ENCODE measurements at regions not wholly inside any gene's neighbourhood (a gene's known extent, or its start where the extent isn't known, plus 50 kb on each side); places are given as distances from the start of the nearest gene placed in this dataset.

GRCh38 chr14:48890333-48890732 lies 695.8 kb downstream of the RPS29 start:
- no peak for TF ChIP-seq ZFX (IDR thresholded peaks at IDR 0.05)
- TF ChIP-seq, protein P1, sequence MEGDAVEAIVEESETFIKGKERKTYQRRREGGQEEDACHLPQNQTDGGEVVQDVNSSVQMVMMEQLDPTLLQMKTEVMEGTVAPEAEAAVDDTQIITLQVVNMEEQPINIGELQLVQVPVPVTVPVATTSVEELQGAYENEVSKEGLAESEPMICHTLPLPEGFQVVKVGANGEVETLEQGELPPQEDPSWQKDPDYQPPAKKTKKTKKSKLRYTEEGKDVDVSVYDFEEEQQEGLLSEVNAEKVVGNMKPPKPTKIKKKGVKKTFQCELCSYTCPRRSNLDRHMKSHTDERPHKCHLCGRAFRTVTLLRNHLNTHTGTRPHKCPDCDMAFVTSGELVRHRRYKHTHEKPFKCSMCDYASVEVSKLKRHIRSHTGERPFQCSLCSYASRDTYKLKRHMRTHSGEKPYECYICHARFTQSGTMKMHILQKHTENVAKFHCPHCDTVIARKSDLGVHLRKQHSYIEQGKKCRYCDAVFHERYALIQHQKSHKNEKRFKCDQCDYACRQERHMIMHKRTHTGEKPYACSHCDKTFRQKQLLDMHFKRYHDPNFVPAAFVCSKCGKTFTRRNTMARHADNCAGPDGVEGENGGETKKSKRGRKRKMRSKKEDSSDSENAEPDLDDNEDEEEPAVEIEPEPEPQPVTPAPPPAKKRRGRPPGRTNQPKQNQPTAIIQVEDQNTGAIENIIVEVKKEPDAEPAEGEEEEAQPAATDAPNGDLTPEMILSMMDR (conservative IDR thresholded peaks at IDR 0.05), result no peak
- no peak overlapping the region for H3K27ac ChIP-seq

DNA sequence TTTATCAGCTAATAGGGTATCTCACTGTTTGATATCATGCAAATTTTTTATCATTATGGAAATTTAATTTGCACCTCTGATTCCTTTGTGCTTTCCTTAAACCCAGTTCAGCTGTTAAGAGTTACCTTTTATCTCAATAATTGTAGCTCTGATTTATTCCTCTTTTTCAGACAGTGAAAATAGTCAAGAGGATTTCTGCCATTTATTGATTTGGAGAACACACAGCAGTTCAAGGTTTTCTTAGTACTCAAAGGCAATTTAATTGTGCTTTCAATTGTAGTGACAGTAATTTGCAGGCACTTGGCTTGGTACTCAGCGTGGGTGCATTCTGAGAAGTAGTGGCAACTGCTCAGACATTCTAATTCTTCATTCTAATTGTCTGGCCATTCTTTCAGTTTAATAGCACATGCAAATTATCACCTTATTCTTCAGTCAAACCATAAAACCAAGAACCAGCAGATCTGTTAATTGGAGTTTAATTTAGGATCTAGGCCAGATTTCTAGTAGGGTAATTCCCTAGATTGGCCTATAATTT lies 709.3 kb downstream of the RPS29 start:
- no peak overlapping the region for H3K27ac ChIP-seq
- TF ChIP-seq, protein P1 (conservative IDR thresholded peaks at IDR 0.05), result no peak
- no peak for TF ChIP-seq ZFX (IDR thresholded peaks at IDR 0.05)

- no peak overlapping the region for H3K27ac ChIP-seq
- no peak for TF ChIP-seq ZFX (IDR thresholded peaks at IDR 0.05)
- TF ChIP-seq, protein P1 (conservative IDR thresholded peaks at IDR 0.05), result no peak
Measured at GRCh38 chr14:48874711-48875110, 711.5 kb downstream of the RPS29 start.

DNA sequence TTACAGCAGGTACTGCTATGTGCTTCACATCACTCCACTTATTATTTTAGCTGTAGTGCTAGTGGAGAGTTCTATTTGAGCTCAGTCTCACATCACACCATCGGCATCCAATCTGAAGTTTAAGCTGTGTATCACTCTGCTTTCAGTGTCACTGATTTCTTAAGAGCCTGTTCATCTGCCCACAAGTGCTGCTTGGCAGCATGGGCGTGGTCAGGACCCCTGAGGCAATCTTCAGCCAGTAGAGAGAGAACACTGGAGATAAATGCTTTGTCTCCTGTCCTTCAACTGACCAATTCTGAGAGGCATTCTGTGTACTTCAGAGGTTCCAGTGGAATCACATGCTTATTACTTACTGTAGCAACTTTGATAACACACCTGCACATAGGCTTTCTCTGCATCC lies 728.8 kb downstream of the RPS29 start:
- H3K27ac ChIP-seq, result no peak overlapping the region
- TF ChIP-seq, protein P1 (conservative IDR thresholded peaks at IDR 0.05), result no peak
- no peak for TF ChIP-seq ZFX (IDR thresholded peaks at IDR 0.05)

DNA sequence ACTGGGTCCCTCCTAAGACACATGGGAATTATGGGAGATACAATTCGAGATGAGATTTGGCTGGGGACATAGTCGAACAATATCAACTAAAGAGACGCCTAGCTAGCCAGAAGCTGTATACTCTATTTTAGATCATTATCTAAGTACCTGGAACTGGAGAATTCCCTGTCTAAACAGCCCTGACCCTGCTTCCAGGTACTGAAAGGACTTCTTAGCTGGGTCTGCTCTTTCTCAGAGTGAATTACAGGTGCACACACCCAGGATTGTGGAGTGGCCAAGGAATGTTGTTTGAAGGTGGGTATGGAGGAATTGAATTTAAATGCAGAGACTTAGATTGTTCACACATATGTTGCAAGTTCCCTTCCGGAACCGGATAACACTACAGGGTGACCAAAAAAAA lies 733.0 kb downstream of the RPS29 start:
- no peak overlapping the region for H3K27ac ChIP-seq
- TF ChIP-seq ZFX (IDR thresholded peaks at IDR 0.05), result no peak
- TF ChIP-seq, protein P1 (conservative IDR thresholded peaks at IDR 0.05), result no peak

DNA sequence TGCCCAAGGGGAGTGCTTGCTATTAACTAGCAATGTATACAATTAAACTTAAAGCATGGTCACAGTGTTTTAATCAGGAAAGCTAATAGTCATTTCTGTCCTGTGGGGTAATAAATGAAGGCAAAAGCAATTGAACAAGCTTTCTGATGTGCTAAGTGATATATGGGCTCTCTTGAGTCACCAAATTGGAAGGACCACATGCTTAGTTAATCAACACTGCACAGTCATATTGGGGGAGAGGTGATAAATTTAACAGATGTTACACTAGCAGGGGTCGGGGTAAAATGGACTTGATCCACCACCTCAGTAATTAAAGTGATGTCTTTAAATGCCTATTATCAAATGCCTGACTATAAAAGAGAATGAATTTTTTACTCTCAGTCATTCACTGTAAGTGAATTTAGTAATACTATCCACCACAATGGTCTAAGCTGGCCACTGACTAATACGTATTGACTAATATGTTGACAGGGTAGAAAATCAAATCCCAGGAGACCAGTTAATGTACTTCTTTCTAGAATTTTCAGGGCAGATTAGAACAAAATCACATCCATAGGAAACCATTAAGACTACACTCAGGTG lies 736.3 kb downstream of the RPS29 start:
- TF ChIP-seq, protein P1 (conservative IDR thresholded peaks at IDR 0.05), result no peak
- TF ChIP-seq ZFX (IDR thresholded peaks at IDR 0.05), result no peak
- no peak overlapping the region for H3K27ac ChIP-seq

DNA sequence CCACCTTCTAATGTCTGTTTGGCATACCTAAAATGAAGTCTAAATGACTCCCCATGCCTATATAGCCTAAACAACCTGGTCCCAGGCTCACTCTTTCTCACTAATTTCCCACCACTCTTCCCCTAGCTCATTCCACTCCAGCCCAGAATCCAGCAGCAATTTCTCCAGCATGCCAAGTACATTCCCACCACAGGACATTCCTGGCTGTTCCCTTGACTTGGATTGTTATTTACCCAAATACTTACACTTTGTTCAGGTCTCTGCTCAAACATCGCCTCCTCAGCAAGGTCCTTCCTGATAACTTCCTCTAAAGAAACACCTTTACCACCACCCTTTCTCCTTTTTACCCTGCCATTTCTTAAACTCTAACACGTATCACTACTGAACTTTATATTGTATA lies 743.4 kb downstream of the RPS29 start:
- TF ChIP-seq, protein P1 (conservative IDR thresholded peaks at IDR 0.05), result no peak
- no peak for TF ChIP-seq ZFX (IDR thresholded peaks at IDR 0.05)
- no peak overlapping the region for H3K27ac ChIP-seq

Data from C4-2B (cell line).